Stimulated activated CD4-positive, alpha-beta T cell treated with anti-CD3 and anti-CD28 coated beads, Interleukin-12 subunit alpha, Interleukin-12 subunit beta, amount 100 ng/mL, for 48 hours (primary cell): ENCODE measurements at regions not wholly inside any gene's neighbourhood (a gene's known extent, or its start where the extent isn't known, plus 50 kb on each side); places are given as distances from the start of the nearest gene placed in this dataset.
"Not testable (repeated sequence)": the region's sequence is repeated elsewhere in the genome, so short reads cannot be mapped to it uniquely, and the experiment has no call there.

Experiments used
- DNase-seq, 3 donors: peaks; one replicate each; pipeline ENCODE4 v3.0.0-alpha.2; 2020; ENCODE audit warnings: low read depth in 2 of 3, low spot score in 1 of 3

GRCh38 chr3:79994397-79994796 lies 226.6 kb upstream of the ROBO1 start:
- no peak for DNase-seq

- DNase-seq: no peak
Observed at GRCh38 chr3:79986338-79986737, 218.5 kb upstream of the ROBO1 start.

- DNase-seq: no peak
Observed at GRCh38 chr3:79985816-79986215, 218.0 kb upstream of the ROBO1 start.

- DNase-seq: no peak
Observed at GRCh38 chr3:79983118-79983517, 215.3 kb upstream of the ROBO1 start.

DNA sequence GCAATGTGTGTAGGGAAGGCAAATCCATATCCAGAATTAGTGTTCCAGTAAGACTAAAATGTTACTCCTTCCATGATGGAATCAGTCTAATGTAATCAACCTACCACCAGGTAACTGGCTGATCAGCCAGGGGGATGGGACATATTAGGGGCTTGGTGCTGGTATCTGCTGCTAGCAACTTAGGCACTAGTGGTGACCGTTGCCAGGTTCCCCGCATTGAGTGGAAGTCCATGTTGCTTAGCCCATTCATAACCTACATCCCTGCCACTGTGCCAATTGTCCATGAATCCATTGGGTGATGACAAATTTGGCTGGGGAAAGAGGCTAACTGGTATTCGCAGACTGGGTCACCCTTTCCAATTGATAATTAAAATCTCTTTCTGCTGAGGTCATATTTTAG lies 212.2 kb upstream of the ROBO1 start:
- no peak for DNase-seq

DNA sequence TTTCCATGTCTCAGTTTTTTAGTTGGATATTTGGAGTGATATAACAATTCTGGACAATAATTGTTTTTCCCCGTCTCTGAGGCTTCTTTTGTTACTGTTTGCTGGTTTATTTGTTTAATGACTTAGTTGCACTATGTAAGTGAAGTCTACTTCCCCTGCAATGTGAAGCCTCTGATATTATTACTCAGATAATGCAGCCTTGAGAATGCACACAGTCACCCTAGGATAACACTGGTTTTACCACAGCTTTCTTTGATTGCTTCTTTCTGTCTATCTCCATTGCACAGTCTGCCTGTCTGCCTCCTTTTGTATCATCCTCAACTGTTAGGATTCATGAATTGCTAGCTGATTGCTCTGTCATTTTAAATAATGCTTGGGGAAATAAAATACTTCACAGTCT lies 208.7 kb upstream of the ROBO1 start:
- DNase-seq: no peak

DNA sequence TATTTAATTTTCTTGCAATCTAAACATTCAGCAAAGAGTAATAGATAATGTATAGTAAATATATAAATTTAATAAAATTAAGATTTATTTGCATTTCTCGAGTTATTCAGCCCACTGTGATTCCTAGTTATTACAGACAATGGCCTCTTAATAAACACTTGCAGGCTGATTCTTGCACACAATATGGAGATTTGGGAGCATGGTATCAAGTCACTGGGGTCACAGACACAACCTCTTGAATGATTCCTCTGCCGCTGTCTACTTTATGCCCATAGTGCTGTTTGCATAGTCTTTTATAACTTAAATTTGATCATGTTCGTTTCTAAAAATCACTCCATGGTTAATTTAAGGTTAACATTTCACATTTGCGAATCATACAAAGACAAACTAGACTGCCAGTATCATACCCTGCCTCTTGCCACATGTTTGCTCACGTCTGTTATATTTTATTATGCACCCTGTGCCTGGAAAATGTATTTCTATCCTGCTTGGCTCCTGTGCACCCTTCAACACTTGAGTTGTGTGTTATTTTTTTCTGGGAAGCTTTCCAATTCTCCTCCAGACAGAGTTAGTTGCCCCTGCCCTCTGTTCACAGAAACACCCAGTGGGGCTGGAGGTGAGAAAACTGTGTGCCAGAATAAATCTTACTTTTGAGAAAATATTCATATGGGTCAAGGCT lies 206.3 kb upstream of the ROBO1 start:
- no peak for DNase-seq

DNA sequence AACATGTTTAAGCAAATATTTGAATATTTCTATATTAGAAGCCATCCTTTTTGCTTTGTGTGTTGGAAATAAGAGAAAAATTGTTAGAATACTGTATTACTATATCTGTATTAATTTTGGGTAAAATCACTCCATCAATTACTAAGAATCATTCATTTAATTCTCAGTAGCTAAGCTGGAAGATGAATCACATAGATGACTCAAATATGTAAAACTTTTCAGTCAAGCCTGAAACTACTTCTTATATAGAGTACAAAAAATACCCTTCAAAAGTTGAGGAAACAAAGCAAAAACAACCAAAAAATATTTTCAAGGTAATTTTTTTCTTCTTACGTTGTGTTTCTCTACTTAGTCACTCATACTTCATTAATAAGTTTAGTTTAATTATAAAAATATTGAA lies 205.7 kb upstream of the ROBO1 start:
- DNase-seq: no peak

- DNase-seq: no peak
Observed at GRCh38 chr3:79968418-79968817, 200.6 kb upstream of the ROBO1 start.

DNA sequence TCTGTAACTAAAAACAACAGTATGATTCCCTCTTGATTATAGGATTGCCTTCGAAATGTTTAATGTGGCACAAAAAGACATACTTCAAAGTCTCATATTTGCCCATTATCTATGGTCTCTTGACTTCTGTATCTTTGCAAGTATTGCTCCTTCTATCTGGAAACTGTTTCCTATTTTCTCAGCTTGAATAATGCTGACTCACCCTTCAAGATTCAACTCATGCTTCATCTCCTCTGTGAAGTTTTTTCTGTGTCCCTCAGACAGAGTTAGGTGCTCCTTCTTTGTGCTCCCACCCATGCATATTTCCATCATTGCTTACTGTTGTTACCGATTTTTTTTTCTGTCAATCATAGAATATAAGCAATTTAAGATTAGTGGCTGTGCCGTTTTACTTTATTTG lies 192.8 kb upstream of the ROBO1 start:
- DNase-seq: no peak

GRCh38 chr3:79957066-79957465 lies 189.3 kb upstream of the ROBO1 start:
- DNase-seq: no peak

- DNase-seq: no peak
Observed at GRCh38 chr3:79954756-79955155, 187.0 kb upstream of the ROBO1 start.

DNA sequence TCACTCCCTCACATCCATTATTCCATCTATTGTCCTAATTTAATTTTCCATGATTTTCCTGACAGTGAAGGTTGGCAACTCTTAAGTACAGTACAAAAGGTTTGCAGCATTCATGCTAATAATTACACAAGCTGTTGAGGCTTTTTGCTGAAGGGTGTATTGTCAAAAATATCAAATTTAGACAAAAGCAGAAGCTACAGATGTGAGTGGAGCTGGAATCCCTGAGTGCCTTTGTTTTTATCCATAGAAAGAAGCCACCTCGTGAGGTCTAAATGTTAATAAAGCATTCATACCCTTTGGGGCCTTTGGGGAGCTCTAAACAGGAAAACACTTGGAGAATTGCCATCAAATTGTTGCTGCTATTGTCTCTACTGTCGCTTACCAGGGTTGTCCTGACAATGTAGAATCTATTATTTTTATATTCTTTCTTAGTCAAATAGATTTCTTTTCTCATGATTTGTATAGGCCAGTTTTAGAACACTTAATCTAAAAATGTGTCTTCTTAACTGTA lies 185.8 kb upstream of the ROBO1 start:
- no peak for DNase-seq

DNA sequence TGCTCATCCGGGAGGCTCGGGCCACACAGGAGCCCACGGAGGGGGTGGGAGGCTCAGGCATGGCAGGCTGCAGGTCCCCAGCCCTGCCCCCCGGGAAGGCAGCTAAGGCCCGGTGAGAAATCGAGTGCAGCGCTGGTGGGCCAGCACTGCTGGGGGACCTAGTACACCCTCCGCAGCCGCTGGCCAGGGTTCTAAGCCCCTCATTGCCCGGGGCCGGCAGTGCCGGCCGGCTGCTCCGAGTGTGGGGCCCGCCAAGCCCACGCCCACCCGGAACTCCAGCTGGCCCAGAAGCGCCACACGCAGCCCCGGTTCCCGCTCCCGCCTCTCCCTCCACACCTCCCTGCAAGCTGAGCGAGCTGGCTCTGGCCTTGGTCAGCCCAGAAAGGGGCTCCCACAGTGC lies 183.6 kb upstream of the ROBO1 start:
- DNase-seq: not testable (repeated sequence)

DNA sequence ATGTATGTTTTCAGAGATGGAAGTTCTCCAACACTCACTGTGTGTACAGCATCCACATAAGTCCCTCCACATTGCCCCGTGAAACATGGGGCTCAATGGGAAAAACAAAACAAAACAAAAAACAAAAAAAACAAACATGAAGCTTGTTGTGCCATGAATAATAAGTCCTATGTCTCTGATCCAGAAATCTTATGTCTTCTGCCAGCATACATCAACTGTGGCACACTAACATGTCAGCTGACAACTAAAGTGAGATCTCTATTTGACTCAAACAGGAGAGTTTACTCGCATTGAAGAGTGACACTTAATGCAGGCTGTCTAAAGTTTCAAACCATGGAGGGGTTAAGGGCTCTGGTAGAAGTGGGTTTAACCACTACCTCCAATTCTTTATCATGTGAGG lies 180.2 kb upstream of the ROBO1 start:
- no peak for DNase-seq

DNA sequence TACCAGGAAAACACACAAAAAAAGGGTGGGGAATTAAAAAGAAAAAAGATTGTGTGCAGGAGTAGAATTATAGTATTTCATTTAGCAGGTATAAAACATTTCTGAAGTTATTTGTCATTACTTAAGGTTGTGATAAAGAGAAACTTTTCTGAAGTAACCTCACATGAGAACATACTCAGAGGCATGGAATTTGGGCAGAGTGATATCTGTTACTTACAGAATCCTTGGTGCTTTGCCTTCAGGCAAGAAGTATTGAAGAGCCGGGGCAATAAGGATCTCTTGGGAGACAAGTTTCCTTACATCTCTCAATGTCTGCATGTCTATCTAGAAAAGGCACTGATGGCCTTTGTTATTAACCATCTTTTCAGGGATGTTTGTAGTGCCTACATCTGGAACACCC lies 179.7 kb upstream of the ROBO1 start:
- no peak for DNase-seq

DNA sequence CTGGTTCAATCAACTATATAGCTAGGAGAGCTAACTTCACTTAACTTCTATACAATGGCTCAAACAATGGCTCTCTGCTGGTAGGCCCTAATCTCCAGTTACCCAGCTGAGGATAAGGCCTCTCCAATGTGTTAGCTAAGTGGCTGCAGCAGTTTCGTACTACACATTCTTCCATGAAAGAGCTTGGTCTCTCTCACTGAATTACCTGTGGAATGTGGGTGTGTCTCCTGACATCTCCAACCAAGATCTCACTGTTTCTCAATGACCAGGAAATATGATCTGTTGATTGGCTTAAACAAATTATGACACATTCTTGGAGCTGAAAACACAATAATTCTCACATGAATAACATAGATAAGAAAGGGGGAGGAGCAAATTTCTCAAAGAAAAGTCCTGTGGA lies 169.8 kb upstream of the ROBO1 start:
- no peak for DNase-seq

DNA sequence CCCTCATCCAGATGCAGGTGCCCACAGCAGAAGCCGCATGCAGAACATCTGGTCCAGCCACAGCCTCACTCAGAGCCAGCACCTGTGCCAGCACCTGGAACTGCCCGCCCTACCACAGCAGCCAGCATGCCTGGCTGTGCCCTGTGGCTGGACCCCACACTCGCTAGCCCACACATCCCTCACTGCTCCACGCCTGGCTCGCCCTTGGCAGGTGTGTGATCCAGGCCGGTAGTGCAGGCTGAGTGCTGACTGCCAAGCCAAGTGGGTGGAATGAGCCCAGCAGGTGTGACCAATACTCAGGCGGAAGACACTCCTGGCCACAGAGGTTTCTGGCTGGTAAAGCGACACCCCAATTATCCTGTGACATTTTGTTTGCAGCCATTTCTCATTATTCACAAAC lies 162.4 kb upstream of the ROBO1 start:
- DNase-seq: no peak

DNA sequence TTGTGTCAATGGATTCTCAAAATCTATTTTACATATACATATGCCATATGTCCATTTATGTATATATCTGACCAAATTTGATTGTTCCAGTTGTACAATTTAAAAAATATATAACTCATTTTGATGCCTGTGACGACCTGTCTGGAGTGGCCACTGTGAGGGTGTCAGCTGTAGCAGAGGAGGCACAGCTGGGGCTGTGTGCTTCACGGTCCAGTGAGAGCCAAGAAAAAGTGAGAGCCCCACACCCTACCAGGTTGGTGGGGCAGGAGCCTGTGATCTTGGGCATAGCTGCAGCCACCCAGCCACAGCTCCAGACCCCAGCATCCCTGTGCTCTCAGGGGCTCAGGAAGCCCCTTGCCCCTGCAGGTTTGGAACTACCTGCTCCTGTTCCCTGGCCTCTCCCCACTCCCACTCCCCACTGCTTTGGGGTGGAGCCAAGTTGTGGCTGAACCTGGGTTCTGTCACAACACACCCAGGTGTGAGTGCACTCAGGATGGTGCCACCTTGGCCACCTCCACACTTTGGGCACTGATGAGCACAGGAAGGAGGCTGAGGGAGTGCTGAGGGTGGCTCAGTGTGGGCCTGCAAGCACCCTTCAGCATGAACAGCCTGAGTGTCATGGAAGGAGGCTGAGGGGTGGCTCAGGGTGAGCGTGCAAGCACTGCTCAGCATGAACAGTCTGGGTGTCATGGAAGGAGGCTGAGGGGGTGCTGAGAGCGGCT lies 161.1 kb upstream of the ROBO1 start:
- no peak for DNase-seq

GRCh38 chr3:79926522-79926921 lies 158.7 kb upstream of the ROBO1 start:
- DNase-seq: no peak

DNA sequence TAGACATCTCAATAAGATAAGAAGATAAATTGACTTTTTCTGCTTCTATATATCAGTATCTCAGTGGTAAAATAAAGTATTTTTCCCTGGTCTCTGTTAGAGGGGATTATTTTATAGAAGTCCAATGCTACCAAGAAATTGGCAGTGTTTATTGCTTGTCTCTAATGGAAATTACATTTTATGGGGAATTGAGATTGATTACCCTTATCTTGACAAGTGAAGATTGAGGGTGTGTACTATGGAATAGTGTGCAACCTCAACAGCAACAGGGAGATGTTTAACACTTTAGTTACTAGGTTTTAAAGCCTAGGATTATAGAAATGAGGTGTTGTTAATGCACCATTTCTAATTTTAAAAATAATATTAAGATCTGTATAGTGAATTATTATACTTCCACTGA lies 154.8 kb upstream of the ROBO1 start:
- no peak for DNase-seq

GRCh38 chr3:79917561-79917960 lies 149.8 kb upstream of the ROBO1 start:
- no peak for DNase-seq

GRCh38 chr3:79910337-79910736 lies 142.5 kb upstream of the ROBO1 start:
- no peak for DNase-seq
